RPMI7951 (cell line): ENCODE measurements at regions not wholly inside any gene's neighbourhood (a gene's known extent, or its start where the extent isn't known, plus 50 kb on each side); places are given as distances from the start of the nearest gene placed in this dataset.
"Not testable (repeated sequence)": the region's sequence is repeated elsewhere in the genome, so short reads cannot be mapped to it uniquely, and the experiment has no call there.

Source experiments
- DNase-seq: peaks from one replicate; pipeline ENCODE4 v3.0.0-alpha.2; 2012; ENCODE audit warnings: low read depth

DNA sequence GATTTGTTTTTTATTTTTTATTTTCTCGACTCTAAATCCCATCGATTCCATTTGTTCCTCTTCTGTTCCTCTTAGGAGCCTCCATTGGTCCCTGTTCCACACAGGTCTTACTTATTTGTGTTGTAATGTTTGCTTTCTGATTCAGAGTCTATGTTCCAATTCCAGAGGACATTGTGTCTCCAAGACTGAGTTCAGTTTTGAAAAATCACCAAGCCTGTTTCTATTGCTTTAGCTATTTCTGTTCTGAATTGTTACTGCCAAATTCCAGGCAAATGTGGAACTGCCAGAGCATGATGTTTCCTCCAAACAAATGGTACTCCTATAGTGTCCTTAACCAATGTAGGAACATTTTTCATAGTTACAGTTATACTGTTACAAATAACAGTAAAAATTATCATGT, 270.9 kb upstream of the SPTLC3 start:
- DNase-seq: no peak

DNA sequence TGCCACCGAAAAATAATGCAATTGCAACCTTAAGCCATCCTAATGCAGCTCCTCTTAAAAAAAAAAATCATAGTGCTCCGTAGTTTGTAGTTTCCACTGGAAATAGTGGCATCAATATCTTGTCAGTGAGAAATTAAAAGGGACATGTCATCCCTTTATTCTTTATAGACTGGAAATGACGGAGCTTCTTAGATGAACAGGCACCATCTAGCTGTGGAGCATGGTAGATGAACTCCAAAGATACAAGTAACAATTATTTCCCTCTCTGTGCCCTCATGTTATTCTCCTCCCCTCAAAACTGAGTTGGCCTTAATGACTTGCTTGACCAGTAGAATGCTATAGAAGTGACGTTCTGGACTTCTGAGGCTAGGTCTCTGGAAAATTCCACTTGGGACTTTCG, 268.1 kb upstream of the SPTLC3 start:
- no peak for DNase-seq

DNA sequence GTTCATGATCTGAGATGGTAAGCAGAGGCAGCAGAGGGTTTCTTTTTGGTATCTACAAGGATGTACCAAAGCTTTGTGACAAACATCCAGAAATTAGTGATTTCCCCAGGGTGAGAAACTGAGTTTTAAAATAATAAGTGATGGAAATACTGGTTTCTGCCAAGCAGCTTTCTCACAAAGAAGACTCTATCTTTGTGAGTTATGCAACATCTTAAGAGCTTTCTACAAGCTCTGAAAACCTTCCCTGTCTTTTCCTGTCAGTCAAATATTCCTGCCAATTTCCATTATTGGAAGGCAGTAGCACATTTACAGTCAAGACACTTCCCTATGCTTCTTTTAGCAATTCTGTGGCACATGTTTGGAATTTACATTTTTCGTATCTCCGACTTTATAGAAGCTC, 264.7 kb upstream of the SPTLC3 start:
- no peak for DNase-seq

DNA sequence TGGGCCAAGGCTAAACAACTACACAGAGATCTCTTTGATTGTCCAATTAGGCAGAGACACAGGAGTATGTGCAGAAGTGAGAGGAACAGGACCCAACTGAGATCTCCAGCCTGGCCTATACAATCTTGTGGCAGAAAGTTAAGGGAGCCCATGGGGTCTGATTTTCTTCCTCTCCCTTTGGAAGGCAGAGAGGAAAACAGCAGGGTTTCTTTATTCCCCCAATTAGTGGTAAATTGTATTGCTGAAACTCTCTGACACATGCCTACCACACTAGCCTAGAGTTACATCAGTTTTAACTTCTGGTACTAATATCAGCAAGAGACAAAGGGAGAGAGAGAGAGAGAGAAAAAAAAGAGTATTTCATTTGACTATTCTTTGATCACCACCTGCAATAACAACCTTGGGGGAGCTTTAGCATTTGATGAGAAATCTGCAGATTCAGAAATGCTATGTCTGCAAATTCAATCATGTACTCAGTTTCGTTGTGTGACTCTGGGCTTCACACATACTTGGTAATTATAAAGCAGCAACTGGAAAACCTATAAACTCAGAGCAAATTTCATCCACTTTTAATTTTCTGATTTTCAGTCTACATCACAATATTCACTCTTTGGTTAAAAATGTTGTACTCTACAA, 260.3 kb upstream of the SPTLC3 start:
- no peak for DNase-seq

DNA sequence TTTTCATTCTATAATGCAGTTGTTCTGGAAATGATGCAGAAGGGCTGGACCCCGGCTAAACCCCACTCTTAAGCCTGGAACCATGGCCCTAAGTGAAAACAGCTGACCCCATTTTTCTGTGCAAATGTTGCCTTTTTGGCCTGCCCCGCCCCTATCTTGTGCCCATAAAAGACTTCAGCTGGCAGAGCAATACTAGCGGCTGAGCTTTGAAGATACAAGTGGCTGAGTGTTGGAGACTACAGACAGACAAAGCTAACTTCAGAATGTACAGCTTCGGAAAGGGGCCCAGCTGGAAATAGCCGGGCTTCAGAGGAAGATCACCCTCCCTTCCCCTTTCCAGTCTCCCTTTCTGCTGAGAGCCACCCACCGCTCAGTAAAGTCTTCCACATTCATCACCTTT, 258.6 kb upstream of the SPTLC3 start:
- no peak for DNase-seq

DNA sequence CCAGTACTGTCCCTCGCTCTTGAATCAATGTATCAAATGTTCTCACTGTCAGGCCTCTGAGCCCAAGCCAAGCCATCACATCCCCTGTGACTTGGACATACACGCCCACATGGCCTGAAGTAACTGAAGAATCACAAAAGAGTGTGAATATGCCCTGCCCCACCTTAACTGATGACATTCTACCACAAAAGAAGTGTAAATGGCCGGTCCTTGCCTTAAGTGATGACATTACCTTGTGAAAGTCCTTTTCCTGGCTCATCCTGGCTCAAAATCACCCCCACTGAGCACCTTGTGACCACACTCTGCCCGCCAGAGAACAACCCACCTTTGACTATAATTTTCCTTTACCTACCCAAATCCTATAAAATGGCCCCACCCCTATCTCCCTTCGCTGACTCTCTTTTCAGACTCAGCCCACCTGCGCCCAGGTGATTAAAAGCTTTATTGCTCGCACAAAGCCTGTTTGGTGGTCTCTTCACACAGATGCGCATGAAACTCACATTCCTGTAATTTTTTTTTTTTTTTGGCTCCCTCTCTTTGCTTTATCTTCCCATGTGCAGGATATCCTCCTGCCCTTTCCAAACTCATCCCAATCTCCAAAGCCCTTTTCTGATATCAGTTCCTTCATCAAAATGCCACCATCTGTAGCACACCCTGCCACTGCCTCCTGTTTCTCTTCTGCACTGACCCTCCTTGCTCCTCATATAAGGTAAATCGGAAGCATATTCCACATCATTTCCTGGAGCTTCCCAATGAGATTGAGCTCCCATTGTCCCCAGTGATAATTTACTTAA, 255.7 kb upstream of the SPTLC3 start:
- not testable (repeated sequence) for DNase-seq

DNA sequence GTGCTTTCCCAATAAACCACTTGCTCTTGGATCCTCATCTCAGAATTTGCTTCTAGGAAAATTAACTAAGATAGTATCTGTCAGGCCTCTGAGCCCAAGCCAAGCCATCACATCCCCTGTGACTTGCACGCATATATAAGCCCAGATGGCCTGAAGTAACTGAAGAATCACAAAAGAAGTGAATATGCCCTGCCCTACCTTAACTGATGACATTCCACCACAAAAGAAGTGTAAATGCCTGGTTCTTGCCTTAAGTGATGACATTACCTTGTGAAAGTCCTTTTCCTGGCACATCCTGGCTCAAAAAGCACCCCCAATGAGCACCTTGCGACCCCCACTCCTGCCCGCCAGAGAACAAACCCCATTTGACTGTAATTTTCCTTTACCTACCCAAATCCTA, 255.0 kb upstream of the SPTLC3 start:
- not testable (repeated sequence) for DNase-seq

DNA sequence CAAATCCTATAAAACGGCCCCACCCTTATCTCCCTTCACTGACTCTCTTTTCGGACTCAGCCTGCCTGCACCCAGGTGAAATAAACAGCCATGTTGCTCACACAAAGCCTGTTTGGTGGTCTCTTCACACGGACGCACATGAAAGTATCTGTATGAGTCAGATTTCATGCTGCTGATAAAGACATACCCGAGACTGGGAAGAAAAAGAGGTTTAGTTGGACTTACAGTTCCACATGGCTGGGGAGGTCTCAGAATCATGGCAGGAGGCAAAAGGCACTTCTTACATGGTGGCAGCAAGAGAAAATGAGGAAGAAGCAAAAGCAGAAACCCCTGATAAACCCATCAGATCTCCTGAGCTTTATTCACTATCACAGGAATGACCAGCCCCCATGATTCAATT, 249.3 kb upstream of the SPTLC3 start:
- DNase-seq: not testable (repeated sequence)

DNA sequence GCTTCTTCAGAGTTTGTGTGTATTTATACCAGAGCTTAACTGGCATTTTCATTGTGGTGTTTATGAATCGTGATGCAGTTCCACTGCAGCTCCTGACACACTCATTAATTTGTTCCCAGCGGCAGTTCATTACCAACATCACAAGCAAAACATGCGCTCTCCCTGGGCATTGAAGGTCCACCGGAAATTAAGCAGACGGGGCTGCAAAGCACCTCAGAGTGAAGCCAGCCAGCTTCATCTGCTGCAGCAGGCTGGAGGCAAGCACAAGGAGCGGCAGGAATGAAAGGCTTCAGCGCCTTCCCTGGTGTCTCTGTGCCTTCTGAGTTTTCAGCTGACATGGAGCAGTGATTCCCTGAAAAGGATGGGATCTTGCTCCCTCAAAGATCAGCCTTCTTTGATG, 246.0 kb upstream of the SPTLC3 start:
- DNase-seq: no peak

DNA sequence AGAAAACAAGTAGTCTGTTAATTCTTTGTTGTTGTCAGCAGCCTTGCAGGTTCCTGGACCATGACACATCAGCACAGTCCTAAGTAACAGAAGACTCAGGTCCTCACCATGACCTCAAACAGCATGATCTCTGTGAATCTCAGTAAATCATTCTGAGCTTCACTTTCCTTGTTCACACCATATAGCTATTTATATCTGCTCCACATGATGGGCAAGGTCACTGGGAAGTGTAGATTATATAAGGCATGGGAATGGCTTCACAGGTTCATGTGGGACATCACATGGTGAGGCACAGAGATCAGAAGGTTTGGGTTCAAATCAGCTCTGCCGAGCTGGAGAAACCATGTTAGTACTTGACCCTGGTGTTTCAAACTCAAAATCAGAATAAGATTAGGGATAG, 245.4 kb upstream of the SPTLC3 start:
- no peak for DNase-seq

DNA sequence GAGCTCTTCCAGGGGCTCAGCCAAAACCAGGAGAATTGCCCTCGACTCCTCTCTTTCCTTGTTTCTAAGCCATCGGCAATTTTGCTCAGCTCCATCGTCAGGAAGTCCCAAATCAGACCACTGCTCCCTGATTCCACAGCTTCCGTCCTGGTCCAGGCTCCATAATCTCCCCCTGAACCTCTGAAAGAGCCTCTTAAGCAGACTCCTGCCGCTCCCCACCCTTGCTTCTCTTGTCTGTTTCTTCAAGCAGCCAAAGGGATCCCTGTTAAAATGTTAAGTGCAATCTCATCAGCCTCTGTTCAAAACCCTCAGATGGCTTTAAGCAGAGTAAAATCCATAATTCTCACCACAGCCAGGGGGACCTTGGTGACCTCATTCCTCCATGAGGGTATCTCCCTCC, 244.7 kb upstream of the SPTLC3 start:
- DNase-seq: no peak

DNA sequence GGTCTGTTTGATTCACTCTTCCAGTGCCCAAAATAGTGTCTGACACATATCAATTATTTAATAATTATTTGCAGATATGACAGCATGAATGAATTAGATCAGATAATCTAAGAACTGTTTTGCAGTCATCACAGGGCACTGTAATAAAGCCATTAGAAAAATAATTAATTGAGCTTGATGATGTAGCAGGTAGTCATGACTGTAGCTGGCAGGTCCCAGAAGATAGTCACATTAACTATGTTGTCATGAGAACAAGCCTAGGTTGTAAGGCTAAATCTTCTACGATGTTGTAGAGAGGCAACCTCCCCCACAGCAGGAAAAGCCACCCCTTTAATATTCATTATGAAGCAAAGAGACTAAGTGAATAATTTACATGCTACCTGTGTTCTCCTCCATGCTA, 243.9 kb upstream of the SPTLC3 start:
- no peak for DNase-seq

DNA sequence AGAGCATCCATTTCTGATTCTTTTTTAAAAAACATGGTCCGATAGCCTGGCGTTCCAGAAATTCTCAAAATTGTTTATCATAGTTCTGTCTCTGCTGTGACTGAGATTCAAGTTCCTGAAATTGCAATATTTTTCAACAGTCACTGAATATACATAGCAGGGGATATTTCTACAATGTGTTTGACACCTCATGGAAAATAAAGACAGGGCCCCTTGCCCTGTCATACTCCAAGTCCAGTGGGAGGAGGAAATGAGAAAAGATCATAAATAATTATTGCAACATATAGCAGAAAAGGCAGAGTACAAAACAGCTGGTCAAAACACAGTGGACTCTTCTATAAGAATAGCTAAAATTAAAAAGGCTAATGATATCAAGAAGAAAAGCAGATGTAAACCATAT, 234.8 kb upstream of the SPTLC3 start:
- no peak for DNase-seq

DNA sequence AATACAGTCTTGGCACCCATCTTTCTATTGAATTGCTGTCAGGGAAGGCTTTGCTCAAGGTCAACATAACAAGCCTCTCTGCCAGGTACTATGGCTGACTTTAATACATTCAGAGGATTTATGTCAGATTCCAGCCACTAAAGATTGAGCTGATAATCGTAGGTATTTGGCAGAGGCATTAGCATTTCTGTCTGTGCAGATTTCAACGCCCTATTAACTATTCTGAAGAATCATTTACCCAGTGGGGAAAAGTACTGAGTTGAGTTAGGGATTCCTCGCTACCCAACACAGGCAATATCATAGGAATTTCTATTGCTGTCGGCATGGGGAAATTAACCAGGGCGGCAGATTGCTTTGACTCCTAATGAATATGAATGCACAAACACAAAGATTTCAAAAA, 233.7 kb upstream of the SPTLC3 start:
- no peak for DNase-seq

DNA sequence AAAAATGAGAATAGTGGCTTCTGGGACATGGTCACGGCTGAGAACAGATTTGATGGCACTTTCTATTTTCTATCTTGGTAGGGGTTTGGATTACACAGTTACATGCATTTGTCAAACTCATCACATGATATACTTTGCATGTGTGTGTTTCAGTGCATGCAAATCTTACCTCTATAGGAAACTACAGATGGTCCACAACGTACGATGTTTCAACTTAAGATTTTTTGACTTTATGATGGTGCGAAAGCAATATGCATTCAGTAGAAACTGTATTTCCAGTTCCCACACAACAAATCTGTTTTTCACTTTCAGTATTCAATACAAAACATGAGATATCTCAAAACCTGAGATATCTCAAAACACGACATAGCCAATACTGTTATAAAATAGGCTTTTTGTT, 231.8 kb upstream of the SPTLC3 start:
- no peak for DNase-seq

DNA sequence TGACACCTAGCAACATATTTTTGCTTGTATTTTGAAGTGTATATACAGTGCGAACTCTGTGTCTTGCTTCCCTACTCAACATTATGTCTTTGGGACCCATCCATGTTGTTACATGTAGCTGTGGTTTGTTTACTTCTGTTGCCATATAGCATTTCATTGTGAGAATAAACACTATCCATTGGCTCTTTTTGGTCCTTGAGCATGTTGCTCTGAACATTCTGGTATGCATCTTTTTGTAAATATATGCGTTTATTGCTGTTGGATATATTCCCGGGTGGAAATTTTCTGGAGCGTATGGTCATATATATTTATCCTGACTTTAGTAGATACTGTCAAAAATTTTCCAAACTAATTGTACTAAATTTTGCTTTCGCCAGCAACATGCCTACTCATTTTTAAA, 222.5 kb upstream of the SPTLC3 start:
- DNase-seq: no peak

DNA sequence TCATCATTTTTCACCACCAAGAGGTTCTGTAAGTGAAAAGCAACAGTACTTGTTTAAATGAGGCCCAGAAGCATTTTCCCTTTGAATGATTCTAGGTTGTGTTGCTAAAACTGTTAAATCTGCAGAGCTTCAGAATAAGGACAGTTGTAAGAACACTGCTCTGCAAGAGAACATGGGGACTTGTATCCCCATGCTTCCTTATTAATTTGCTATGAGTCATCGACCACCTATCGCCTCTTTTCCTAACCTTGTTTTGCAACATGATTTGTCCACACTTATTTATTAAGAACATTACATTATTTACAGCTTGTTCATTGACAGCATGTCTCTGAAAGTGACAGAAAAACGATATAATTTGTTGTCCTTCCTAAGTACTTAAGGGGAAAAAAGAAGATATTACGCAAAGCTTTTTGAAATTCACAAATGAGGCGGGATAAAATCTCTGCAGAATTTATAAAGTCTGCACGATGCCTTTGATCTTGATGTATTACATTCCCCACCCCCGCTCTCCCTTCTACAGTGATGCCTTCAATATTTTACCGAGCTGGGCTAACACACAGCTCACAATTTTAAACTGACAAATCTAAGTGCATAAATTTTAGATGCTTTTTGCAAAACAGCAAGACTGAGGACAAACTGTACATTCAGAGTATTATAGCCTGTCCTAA, 220.0 kb upstream of the SPTLC3 start:
- DNase-seq: no peak

DNA sequence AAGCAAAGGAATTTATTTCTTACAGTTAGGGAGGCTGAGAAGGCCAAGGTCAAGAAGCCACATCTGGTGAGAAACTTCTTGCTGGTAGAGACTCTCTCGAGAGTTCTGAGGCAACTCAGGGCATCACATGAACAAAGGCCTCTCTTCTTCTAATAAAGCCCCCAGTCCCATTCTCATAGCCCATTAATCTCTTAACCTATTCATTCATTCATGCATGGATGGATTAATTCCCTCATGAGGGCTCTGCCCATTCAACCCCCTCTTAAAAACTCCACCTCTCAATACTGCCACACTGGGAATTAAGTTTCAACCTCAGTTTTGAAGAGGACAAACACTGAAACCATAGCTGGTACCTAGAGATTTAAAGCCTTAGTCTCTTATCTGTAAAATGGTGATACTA, 217.9 kb upstream of the SPTLC3 start:
- no peak for DNase-seq

DNA sequence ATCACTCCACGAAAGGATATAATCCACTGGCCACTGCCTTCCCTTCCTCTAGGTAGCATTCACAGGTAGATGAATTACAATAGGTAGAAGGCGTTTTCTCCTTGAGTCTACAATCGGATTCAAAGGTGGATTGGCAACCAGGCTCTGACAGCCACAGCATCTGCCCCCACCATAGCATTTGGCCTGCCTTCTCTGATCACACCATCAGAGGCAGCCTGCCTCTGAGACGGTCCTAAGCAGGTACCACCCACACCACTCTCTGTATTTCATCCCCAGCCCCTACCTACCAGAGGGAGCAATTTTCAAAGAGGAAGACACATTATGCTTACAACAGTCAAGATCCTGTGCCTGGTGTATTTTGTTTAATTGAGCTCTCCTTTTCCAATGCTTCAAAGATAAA, 210.5 kb upstream of the SPTLC3 start:
- no peak for DNase-seq

DNA sequence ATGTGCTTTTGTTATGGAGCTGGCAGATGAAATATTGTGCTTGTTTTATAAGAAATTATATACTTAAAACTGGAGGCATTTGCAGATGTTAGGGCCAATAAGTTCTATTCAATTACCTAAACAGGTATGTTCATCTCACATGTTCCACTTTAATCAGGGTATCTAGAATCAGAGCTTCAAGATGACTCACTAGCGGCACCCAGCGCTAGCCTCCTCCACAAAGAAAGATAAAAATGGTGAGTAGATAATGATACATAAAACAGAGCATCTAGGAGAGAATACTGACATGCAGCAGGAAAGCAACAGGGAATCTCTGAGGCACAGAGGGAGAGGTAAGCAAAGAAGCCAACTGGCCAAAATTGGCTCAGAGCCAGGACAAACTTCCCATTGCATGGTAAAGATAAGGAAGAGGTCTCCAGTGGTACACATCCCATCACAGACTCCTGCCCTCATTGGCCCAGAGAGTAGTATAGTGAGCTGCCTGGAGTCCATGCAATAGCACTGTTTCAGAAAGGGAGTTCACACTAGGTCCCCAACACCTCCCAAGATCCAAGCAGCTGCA, 200.7 kb upstream of the SPTLC3 start:
- no peak for DNase-seq

DNA sequence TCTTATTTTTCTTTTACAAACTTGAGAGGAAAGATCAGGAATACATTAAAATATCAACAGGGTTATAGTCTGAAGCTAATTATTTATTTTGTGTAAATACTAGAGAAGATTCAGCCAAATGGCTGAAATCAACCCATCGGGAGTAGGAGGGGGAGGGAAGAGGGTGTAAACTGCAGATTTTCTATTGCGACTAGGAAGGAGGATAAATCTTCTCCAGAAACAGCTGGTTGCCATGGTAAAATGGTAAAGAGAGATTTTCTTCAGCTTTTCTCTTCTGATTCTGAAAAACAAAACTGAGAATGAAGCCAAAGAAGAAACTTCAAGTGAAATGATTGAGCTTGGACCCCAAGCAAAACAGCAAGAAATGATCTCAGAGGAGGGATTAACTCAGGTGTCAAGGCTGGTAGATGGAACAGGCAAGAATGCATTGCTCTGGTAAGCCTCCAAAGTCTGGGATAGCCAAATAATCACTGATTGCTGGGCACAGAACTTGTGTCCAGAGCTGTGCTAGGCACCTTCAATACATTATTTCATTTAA, 193.5 kb upstream of the SPTLC3 start:
- DNase-seq: no peak

DNA sequence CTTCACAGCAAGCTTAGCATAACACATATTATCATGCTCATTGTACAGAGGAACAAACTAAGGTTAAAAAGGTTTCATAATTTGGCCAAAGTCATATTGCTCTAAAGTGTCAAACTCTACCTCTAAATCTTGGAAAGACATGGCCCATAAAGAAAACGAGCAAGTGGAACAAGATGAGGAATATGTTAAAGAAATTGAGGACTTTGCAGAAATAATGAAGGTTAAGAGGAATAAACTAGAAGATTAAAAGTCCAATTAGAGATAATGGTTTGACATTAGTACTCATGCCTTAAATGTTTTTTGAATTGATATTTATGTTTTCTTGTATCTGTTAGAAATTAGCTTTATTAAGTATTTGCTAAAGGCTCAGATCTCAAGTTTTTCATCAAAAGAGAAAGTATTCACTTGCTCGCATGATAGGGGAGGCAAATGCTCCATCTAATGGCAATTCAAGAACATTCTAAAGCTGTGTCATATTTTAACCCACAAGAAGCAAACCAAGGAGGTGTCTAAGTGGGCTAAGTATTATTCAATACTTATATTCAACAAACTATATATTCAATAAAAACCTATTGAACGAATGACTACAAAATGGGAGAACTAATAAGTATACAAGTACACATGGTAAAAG, 192.9 kb upstream of the SPTLC3 start:
- DNase-seq: no peak
